IMR-90 (cell line): ENCODE measurements at regions not wholly inside any gene's neighbourhood (a gene's known extent, or its start where the extent isn't known, plus 50 kb on each side); places are given as distances from the start of the nearest gene placed in this dataset.
A peak's percentile ranks its signal among the peaks of the same experiment; 100 is the strongest.

Experiments
- ATAC-seq: fragments of 200-7000 bp; cut with Tn5 transposase; 2 replicates; pipeline ENCODE4 v1.9.1; 2020; ENCODE audit warnings: low read depth, mild to moderate bottlenecking, moderate library complexity
- BruUV-seq: library from RNA; stranded (reverse); fragments of 400-500 nt; replicated peaks from 2 replicates; lab custom pipeline; 2021; lab: Mats Ljungman, UMichigan
- CTCF ChIA-PET: fragments of 300-600 bp; formaldehyde crosslinking; extraction: SDS; loops from one replicate; lab custom pipeline; 2021; ENCODE audit warnings: antibody characterized with exemption; lab: Yijun Ruan, JAX
- POLR2A ChIA-PET: fragments of 300-600 bp; sonication (Branson Sonifier 250); formaldehyde crosslinking; loops from one replicate; lab custom pipeline; 2022; ENCODE audit warnings: antibody characterized with exemption; ENCODE audit not compliant: unreplicated experiment; lab: Charles Lee
- DNase-seq: peaks from one replicate; pipeline ENCODE4 v3.0.0; 2013
- H2AFZ ChIP-seq: replicated peaks from 2 replicates; pipeline ENCODE3; 2013; ENCODE audit warnings: low read length, mild to moderate bottlenecking; ENCODE audit not compliant: poor library complexity
- H2AK5ac ChIP-seq: 2 replicates; pipeline ENCODE4 v1.6.1; 2013; ENCODE audit warnings: low read depth, low read length, inconsistent platforms
- H2AK9ac ChIP-seq: replicated peaks from 2 replicates; pipeline ENCODE3; 2013; ENCODE audit warnings: mild to moderate bottlenecking, low read depth, low read length, moderate library complexity; ENCODE audit not compliant: poor library complexity
- H2BK120ac ChIP-seq: 2 replicates; pipeline ENCODE4 v1.6.1; 2013; ENCODE audit warnings: low read depth, low read length, inconsistent platforms
- H2BK15ac ChIP-seq: 3 replicates; pipeline ENCODE4 v1.6.1; 2013; ENCODE audit warnings: low read depth, low read length, inconsistent platforms
- H2BK20ac ChIP-seq: 2 replicates; pipeline ENCODE4 v1.6.1; 2013; ENCODE audit warnings: low read depth, mild to moderate bottlenecking, inconsistent platforms, low read length, moderate library complexity
- H2BK5ac ChIP-seq: 2 replicates; pipeline ENCODE4 v1.6.1; 2013; ENCODE audit warnings: mild to moderate bottlenecking, low read depth, low read length, inconsistent platforms; ENCODE audit not compliant: poor library complexity, severe bottlenecking
- H3K14ac ChIP-seq: replicated peaks from 2 replicates; pipeline ENCODE4 v1.6.1; 2013; ENCODE audit warnings: low read depth, low read length, inconsistent platforms
- H3K18ac ChIP-seq: 2 replicates; pipeline ENCODE4 v1.6.1; 2013; ENCODE audit warnings: low read depth, low read length, control low read depth
- H3K23ac ChIP-seq: 2 replicates; pipeline ENCODE4 v1.6.1; 2013; ENCODE audit warnings: low read depth, low read length, inconsistent platforms
- H3K27ac ChIP-seq: 2 replicates; pipeline ENCODE4 v1.5.1; 2013; ENCODE audit warnings: mild to moderate bottlenecking, control low read depth, low read length; ENCODE audit not compliant: insufficient read depth
- H3K27me3 ChIP-seq: 2 replicates; pipeline ENCODE4 v1.6.1; 2013; ENCODE audit warnings: low read length; ENCODE audit not compliant: control insufficient read depth, insufficient read depth
- H3K36me3 ChIP-seq: 2 replicates; pipeline ENCODE4 v1.6.1; 2013; ENCODE audit warnings: low read length, mixed read lengths; ENCODE audit not compliant: control insufficient read depth, insufficient read depth
- H3K4ac ChIP-seq: 2 replicates; pipeline ENCODE4 v1.6.1; 2013; ENCODE audit warnings: low read depth, low read length, inconsistent platforms
- H3K4me1 ChIP-seq: 2 replicates; pipeline ENCODE4 v1.6.1; 2013; ENCODE audit warnings: low read length, mixed read lengths; ENCODE audit not compliant: control insufficient read depth, insufficient read depth
- H3K4me2 ChIP-seq: 2 replicates; pipeline ENCODE4 v1.6.1; 2013; ENCODE audit warnings: low read depth, mild to moderate bottlenecking, control low read depth, low read length, moderate library complexity
- H3K4me3 ChIP-seq: 2 replicates; pipeline ENCODE4 v1.5.1; 2013; ENCODE audit warnings: low read depth, mild to moderate bottlenecking, control low read depth, low read length, moderate library complexity; ENCODE audit not compliant: insufficient read depth
- H3K56ac ChIP-seq: 2 replicates; pipeline ENCODE4 v1.6.1; 2013; ENCODE audit warnings: low read length, inconsistent platforms; ENCODE audit not compliant: insufficient read depth; ENCODE audit errors: extremely low read depth
- H3K79me1 ChIP-seq, 2 experiments: 2 replicates each; pipeline ENCODE4 v1.6.1; 2013; ENCODE audit warnings: low read length in 2 of 2, inconsistent platforms in 1 of 2, low read depth in 1 of 2
- H3K9ac ChIP-seq: 2 replicates; pipeline ENCODE4 v1.6.1; 2013; ENCODE audit warnings: low read depth, low read length, control low read depth
- H3K9me1 ChIP-seq: 2 replicates; pipeline ENCODE4 v1.6.1; 2013; ENCODE audit warnings: low read length, inconsistent platforms; ENCODE audit not compliant: insufficient read depth
- H3K9me3 ChIP-seq: 2 replicates; pipeline ENCODE4 v1.6.1; 2013; ENCODE audit warnings: low read length; ENCODE audit not compliant: control insufficient read depth, insufficient read depth
- H4K20me1 ChIP-seq: 2 replicates; pipeline ENCODE4 v1.6.1; 2013; ENCODE audit warnings: low read length, inconsistent platforms; ENCODE audit not compliant: insufficient read depth
- H4K5ac ChIP-seq: 2 replicates; pipeline ENCODE4 v1.6.1; 2013; ENCODE audit warnings: mild to moderate bottlenecking, low read depth, low read length, control low read depth
- H4K8ac ChIP-seq, 2 experiments: 2 replicates each; pipeline ENCODE4 v1.6.1; 2013; ENCODE audit warnings: low read depth in 2 of 2, low read length in 2 of 2, control low read depth in 1 of 2, inconsistent platforms in 1 of 2
- H4K91ac ChIP-seq: 2 replicates; pipeline ENCODE4 v1.6.1; 2013; ENCODE audit warnings: low read depth, low read length, inconsistent platforms; ENCODE audit not compliant: insufficient read depth
- CHD1 ChIP-seq: IDR thresholded peaks from 2 replicates; pipeline ENCODE4 v1.6.1; 2012; ENCODE audit warnings: low read depth, low read length, improper control_type of control experiment
- ELK1 ChIP-seq: fragments of 150-350 bp; IDR thresholded peaks from 2 replicates; pipeline ENCODE4 v1.6.1; 2016; ENCODE audit warnings: low read depth, mild to moderate bottlenecking, low read length, moderate library complexity, borderline replicate concordance
- NFE2L2 ChIP-seq: fragments of 150-350 bp; IDR thresholded peaks from 2 replicates; pipeline ENCODE4 v1.6.1; 2016; ENCODE audit warnings: low read depth, mild to moderate bottlenecking, low read length
- RAD21 ChIP-seq: IDR thresholded peaks from 2 replicates; pipeline ENCODE4 v1.6.1; 2012; ENCODE audit warnings: low read length, improper control_type of control experiment
- WGBS, 2 experiments: methylation state at CpG; one replicate each; pipeline versions ENCODE4 v1.1.5 to v1.1.7; 2013; ENCODE audit warnings: missing lambda C conversion rate in 2 of 2; ENCODE audit not compliant: insufficient read length in 1 of 2; ENCODE audit errors: extremely low coverage in 2 of 2; 5-methylcytosine and 5-hydroxymethylcytosine counted together
- dilution Hi-C: fragments of 300-500 bp; cut with HindIII; formaldehyde crosslinking; loops from one replicate; pipeline ENCODE4 v1.14.3; 2018; ENCODE audit warnings: low sequenced_read_pairs; ENCODE audit not compliant: unreplicated experiment
- in situ Hi-C: fragments of 300-500 bp; cut with MboI; formaldehyde crosslinking; loops from 3 replicates; pipeline ENCODE4 v1.14.3; 2019; ENCODE audit warnings: low sequenced_read_pairs, inconsistent platforms, mixed read lengths
- intact Hi-C: fragments of 100-400 bp; cut with micrococcal nuclease; formaldehyde crosslinking; loops from 2 replicates; pipeline ENCODE4 v1.10.0; 2022

- TF ChIP-seq RAD21 (no peak), CHD1 (no peak), ELK1 (no peak), NFE2L2 (no peak)
- peak overlapping the region; percentile 83 for H3K18ac ChIP-seq
- WGBS, 2 experiments, result no CpG with 5 or more reads among the region's 5 CpGs
- H2AFZ ChIP-seq, result no peak overlapping the region
- H3K4me1 ChIP-seq, result peaks cover 4% of the 10 kb centered on the region
- peak overlapping the region; percentile 71; the same call in 1 of the 2 replicates for H3K4ac ChIP-seq
- H3K14ac ChIP-seq, result no peak overlapping the region
- H3K36me3 ChIP-seq, result no peaks in the 10 kb centered on the region
- no peaks in the 10 kb centered on the region for H4K20me1 ChIP-seq
- no peak overlapping the region for H2BK5ac ChIP-seq
- peak overlapping the region; percentile 35; the same call in 1 of the 3 replicates for H2BK15ac ChIP-seq
- no peak for ATAC-seq
- H3K23ac ChIP-seq, result no peak overlapping the region
- H3K4me2 ChIP-seq, result peak overlapping the region; percentile 66; the same call in 1 of the 2 replicates
- H2BK120ac ChIP-seq, result peak overlapping the region; percentile 84
- no TSS peak for BruUV-seq
- H4K5ac ChIP-seq, result peak overlapping the region; percentile 77; the same call in 1 of the 2 replicates
- no peaks in the 10 kb centered on the region; the same call in 1 of the 2 replicates for H3K9me1 ChIP-seq
- ChIA-PET CTCF (interaction anchor here (0.5 to 1.9 kb wide), 16 partner anchors 9 to 1135 kb away, joined by 3 to 11 read pairs (median 4); no protein-coding TSS in a partner anchor), POLR2A (interaction anchor here (0.5 to 1.5 kb wide), 2 partner anchors 20 to 186 kb away, joined by 3 to 4 read pairs; no protein-coding TSS in a partner anchor)
- H3K9ac ChIP-seq, result no peak overlapping the region
- H2AK9ac ChIP-seq, result no peak overlapping the region
- no peaks in the 10 kb centered on the region; a peak in 1 of 4 replicates for H3K79me1 ChIP-seq
- H3K9me3 ChIP-seq, result no peaks in the 10 kb centered on the region
- no peak overlapping the region for H3K4me3 ChIP-seq
- peak overlapping the region; percentile 8; the same call in 1 of the 2 replicates for H4K91ac ChIP-seq
- in situ Hi-C loops, result no loop called here
- H4K8ac ChIP-seq, result peak overlapping the region in 1 of 2 experiments; percentile 3; a peak in 2 of 4 replicates
- H2AK5ac ChIP-seq, result no peak overlapping the region
- H3K56ac ChIP-seq, result no peak overlapping the region
- peak overlapping the region; percentile 84 for H2BK20ac ChIP-seq
- DNase-seq, result no peak
- H3K27ac ChIP-seq, result no peak overlapping the region
- intact Hi-C loops, result loop anchor here (2.0 kb wide), 2 partner anchors 79 to 1115 kb away; partner anchors contain the start of gene COL12A1
- dilution Hi-C loops, result no loop called here
- H3K27me3 ChIP-seq, result no peaks in the 10 kb centered on the region
Observed at GRCh38 chr6:74091794-74092157, 395.8 kb downstream of the CD109 start.
